K562 (cell line): ENCODE measurements at regions not wholly inside any gene's neighbourhood (a gene's known extent, or its start where the extent isn't known, plus 50 kb on each side); places are given as distances from the start of the nearest gene placed in this dataset.

Experiments used
- ATAC-seq: fragments of 200-7000 bp; cut with Tn5 transposase; 3 replicates; pipeline ENCODE4 v1.9.1; 2020; ENCODE audit warnings: moderate library complexity
- BruUV-seq: library from RNA; stranded (reverse); fragments of 400-500 nt; replicated peaks from 2 replicates; lab custom pipeline; 2021; lab: Mats Ljungman, UMichigan
- CTCF ChIA-PET: fragments of 300-600 bp; formaldehyde crosslinking; extraction: SDS; loops from one replicate; lab custom pipeline; 2021; ENCODE audit warnings: low intra/inter-chr PET ratio; lab: Yijun Ruan, JAX
- POLR2A ChIA-PET: fragments of 300-600, 350-650 bp; sonication (Branson Sonifier 250); formaldehyde crosslinking; extraction: SDS; loops from one replicate; lab custom pipeline; 2021; ENCODE audit warnings: antibody characterized with exemption, inconsistent platforms; lab: Yijun Ruan, JAX
- DNase-seq, 4 experiments: peaks; one replicate each; pipeline versions ENCODE4 v3.0.0 to v3.0.0-alpha.2; 2011 to 2018; ENCODE audit warnings: low spot score in 3 of 4, mixed read lengths in 3 of 4; ENCODE audit errors: extremely low read depth in 1 of 4
- FAIRE-seq: peaks from 2 replicates; lab custom pipeline; 2011; peaks lifted over from hg19 to GRCh38; lab: Jason Lieb, UNC
- H2AFZ ChIP-seq: 2 replicates; pipeline ENCODE4 v1.6.0; 2011; ENCODE audit warnings: low read depth, low read length, control low read depth, inconsistent platforms
- H3K27ac ChIP-seq: fragments of 200-600 bp; 3 replicates; pipeline ENCODE4 v1.8.0; 2011; ENCODE audit warnings: low read depth, mild to moderate bottlenecking, control low read depth, inconsistent platforms, low read length, moderate library complexity, mixed read lengths; ENCODE audit errors: extremely low read depth
- H3K27me3 ChIP-seq, 2 experiments: fragments of 300-600 bp in 1 of 2; 2 replicates in 1 of 2; 3 replicates in 1 of 2; pipeline versions ENCODE4 v1.6.0 to v1.8.0; 2011; ENCODE audit warnings: inconsistent platforms in 2 of 2, low read length in 2 of 2, mild to moderate bottlenecking in 1 of 2, mixed read lengths in 1 of 2, moderate library complexity in 1 of 2; ENCODE audit not compliant: control insufficient read depth in 2 of 2, insufficient read depth in 2 of 2
- H3K36me3 ChIP-seq: fragments of 300-600 bp; 3 replicates; pipeline ENCODE4 v1.8.0; 2011; ENCODE audit warnings: mild to moderate bottlenecking, low read length, inconsistent platforms; ENCODE audit not compliant: control insufficient read depth, insufficient read depth
- H3K4me1 ChIP-seq, 2 experiments: fragments of 200-600 bp in 1 of 2; replicated peaks in 1 of 2; 2 replicates in 1 of 2; 3 replicates in 1 of 2; pipeline versions ENCODE4 v1.5.1 to v1.8.0; 2011; ENCODE audit warnings: inconsistent platforms in 2 of 2, low read length in 2 of 2, mild to moderate bottlenecking in 1 of 2, mixed read lengths in 1 of 2, moderate library complexity in 1 of 2; ENCODE audit not compliant: control insufficient read depth in 2 of 2, insufficient read depth in 2 of 2
- H3K4me2 ChIP-seq: 2 replicates; pipeline ENCODE4 v1.6.1; 2011; ENCODE audit warnings: low read length, control low read depth, inconsistent platforms, mixed read lengths; ENCODE audit not compliant: insufficient read depth
- H3K4me3 ChIP-seq: fragments of 200-600 bp; sonication (generic), shearing (Covaris generic); 2 replicates; pipeline ENCODE4 v1.5.1; 2016; ENCODE audit warnings: control low read depth, inconsistent platforms
- H3K79me2 ChIP-seq: fragments of 200-600 bp; 3 replicates; pipeline ENCODE4 v1.8.0; 2011; ENCODE audit warnings: low read length, inconsistent platforms; ENCODE audit not compliant: control insufficient read depth, insufficient read depth
- H3K9ac ChIP-seq, 2 experiments: 2 replicates each; pipeline versions ENCODE4 v1.6.0 to v1.6.1; 2011; ENCODE audit warnings: low read depth in 2 of 2, low read length in 2 of 2, control low read depth in 1 of 2, inconsistent platforms in 1 of 2, mild to moderate bottlenecking in 1 of 2, mixed read lengths in 1 of 2; ENCODE audit not compliant: insufficient read depth in 1 of 2
- H3K9me1 ChIP-seq: one replicate; pipeline ENCODE4 v1.6.0; 2011; ENCODE audit warnings: inconsistent platforms, mild to moderate bottlenecking, low read length, moderate library complexity; ENCODE audit not compliant: control insufficient read depth, insufficient read depth
- H3K9me3 ChIP-seq: replicated peaks from 2 replicates; pipeline ENCODE4 v1.5.1; 2011; ENCODE audit warnings: low read depth, low read length, inconsistent platforms; ENCODE audit not compliant: control insufficient read depth, insufficient read depth
- H4K20me1 ChIP-seq: replicated peaks from 2 replicates; pipeline ENCODE4 v1.6.1; 2011; ENCODE audit warnings: low read length, inconsistent platforms, mixed read lengths; ENCODE audit not compliant: control insufficient read depth, insufficient read depth
- WGBS: fragments of 100-300 bp; shearing (Covaris generic); methylation state at CpG from one replicate; pipeline ENCODE4 v1.1.6; 2016; ENCODE audit warnings: low coverage, mixed read lengths; ENCODE audit not compliant: insufficient coverage; ENCODE audit errors: missing lambda C conversion rate; 5-methylcytosine and 5-hydroxymethylcytosine counted together
- in situ Hi-C: fragments of 300-500 bp; cut with MboI; formaldehyde crosslinking; loops from 4 replicates; pipeline ENCODE4 v1.15.0; 2018; ENCODE audit warnings: inconsistent platforms, mixed read lengths
- intact Hi-C: fragments of 100-400 bp; cut with micrococcal nuclease; formaldehyde crosslinking; loops from 2 replicates; pipeline ENCODE4 v1.14.2; 2022
- TF ChIP-seq, protein P1 (sequence below), 2 experiments: fragments of 450-650 bp; IDR thresholded peaks; 2 replicates each; pipeline ENCODE4 v1.6.1; 2018; ENCODE audit warnings: mild to moderate bottlenecking in 2 of 2, low read depth in 1 of 2; ENCODE audit not compliant: partially characterized antibody in 2 of 2

DNA sequence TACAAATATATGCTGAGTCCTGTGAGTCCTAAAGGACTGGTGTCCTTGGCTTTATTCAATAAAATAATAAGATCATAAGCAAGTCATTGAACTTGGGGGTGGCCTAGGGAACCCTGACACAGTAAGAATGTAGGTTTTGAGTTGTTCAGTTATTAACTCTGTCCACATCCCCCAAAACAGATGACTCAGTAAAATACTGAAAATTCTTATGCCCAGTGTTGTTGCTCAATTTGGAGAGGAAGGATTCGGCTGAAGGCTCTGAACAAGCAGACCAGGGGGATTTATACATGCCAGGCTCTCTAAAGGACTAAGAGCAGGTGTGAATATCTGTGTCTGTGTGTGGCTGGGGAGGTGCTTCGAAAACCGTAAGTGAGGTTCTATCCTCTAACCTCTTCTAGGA, 173.7 kb downstream of the RMI1 start:
- DNase-seq = no peak
- CTCF ChIA-PET = no interaction called here

More for the DNA sequence above, 173.7 kb downstream of the RMI1 start:
- no peaks in the 10 kb centered on the region for H3K4me1 ChIP-seq
- in situ Hi-C loops = no loop called here
- BruUV-seq = no TSS peak
- H3K27ac ChIP-seq = no peak overlapping the region
- no peaks in the 10 kb centered on the region for H3K79me2 ChIP-seq
- H3K27me3 ChIP-seq = peaks cover 0 to 3% of the 10 kb centered on the region in 2 experiments; a peak in 2 of 5 replicates
- POLR2A ChIA-PET = interaction anchor here (0.7 to 0.8 kb wide), 2 partner anchors 14 to 56 kb away, joined by 3 to 4 read pairs; no protein-coding TSS in a partner anchor
- no peaks in the 10 kb centered on the region for H3K9me3 ChIP-seq
- no peaks in the 10 kb centered on the region for H3K36me3 ChIP-seq
- no peak overlapping the region for H2AFZ ChIP-seq
- H3K9me1 ChIP-seq = no peaks in the 10 kb centered on the region
- TF ChIP-seq, protein P1, sequence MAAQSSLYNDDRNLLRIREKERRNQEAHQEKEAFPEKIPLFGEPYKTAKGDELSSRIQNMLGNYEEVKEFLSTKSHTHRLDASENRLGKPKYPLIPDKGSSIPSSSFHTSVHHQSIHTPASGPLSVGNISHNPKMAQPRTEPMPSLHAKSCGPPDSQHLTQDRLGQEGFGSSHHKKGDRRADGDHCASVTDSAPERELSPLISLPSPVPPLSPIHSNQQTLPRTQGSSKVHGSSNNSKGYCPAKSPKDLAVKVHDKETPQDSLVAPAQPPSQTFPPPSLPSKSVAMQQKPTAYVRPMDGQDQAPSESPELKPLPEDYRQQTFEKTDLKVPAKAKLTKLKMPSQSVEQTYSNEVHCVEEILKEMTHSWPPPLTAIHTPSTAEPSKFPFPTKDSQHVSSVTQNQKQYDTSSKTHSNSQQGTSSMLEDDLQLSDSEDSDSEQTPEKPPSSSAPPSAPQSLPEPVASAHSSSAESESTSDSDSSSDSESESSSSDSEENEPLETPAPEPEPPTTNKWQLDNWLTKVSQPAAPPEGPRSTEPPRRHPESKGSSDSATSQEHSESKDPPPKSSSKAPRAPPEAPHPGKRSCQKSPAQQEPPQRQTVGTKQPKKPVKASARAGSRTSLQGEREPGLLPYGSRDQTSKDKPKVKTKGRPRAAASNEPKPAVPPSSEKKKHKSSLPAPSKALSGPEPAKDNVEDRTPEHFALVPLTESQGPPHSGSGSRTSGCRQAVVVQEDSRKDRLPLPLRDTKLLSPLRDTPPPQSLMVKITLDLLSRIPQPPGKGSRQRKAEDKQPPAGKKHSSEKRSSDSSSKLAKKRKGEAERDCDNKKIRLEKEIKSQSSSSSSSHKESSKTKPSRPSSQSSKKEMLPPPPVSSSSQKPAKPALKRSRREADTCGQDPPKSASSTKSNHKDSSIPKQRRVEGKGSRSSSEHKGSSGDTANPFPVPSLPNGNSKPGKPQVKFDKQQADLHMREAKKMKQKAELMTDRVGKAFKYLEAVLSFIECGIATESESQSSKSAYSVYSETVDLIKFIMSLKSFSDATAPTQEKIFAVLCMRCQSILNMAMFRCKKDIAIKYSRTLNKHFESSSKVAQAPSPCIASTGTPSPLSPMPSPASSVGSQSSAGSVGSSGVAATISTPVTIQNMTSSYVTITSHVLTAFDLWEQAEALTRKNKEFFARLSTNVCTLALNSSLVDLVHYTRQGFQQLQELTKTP (IDR thresholded peaks at IDR 0.05; ENCODE audit: low read depth in 1 of 2, partially characterized antibody in 2 of 2) = no peak
- TF ChIP-seq, all 486 proteins: peak for 0
- Histone ChIP-seq H3K4me2 (no peak overlapping the region), H3K4me3 (no peak overlapping the region), H3K9ac (no peak overlapping the region), H4K20me1 (no peaks in the 10 kb centered on the region)
- ATAC-seq (no peak), FAIRE-seq (no peak)
- intact Hi-C loops = no loop called here
- WGBS = 0% methylated on average over 3 of the region's 3 CpGs
